ENCODE measurements at regions not wholly inside any gene's neighbourhood (a gene's known extent, or its start where the extent isn't known, plus 50 kb on each side); places are given as distances from the start of the nearest gene placed in this dataset.
A peak's percentile ranks its signal among the peaks of the same experiment; 100 is the strongest.

GRCh38 chr1:239322369-239322768 is 64.0 kb upstream of the CHRM3 start:
- no peak for ATAC-seq

GRCh38 chr1:239321877-239322276 is 64.5 kb upstream of the CHRM3 start:
- DNase-seq (ENCODE audit: low spot score) = no peak
- no peak for ATAC-seq

More at GRCh38 chr1:239322369-239322768, 64.0 kb upstream of the CHRM3 start:
- no peak for DNase-seq (ENCODE audit: low spot score)

- DNase-seq (ENCODE audit: low spot score) (no peak), ATAC-seq (no peak)
Observed at GRCh38 chr1:239317948-239318347, 68.4 kb upstream of the CHRM3 start.

- DNase-seq (ENCODE audit: low spot score) (no peak), ATAC-seq (peak; percentile 95)
Observed at GRCh38 chr1:239315631-239316217, 70.6 kb upstream of the CHRM3 start.

GRCh38 chr1:239311331-239311730 is 75.0 kb upstream of the CHRM3 start:
- no peak for DNase-seq (ENCODE audit: low spot score)
- ATAC-seq = no peak

GRCh38 chr1:239308701-239309333 is 77.6 kb upstream of the CHRM3 start:
- peak; percentile 96 for ATAC-seq

GRCh38 chr1:239307886-239308285 is 78.5 kb upstream of the CHRM3 start:
- DNase-seq (ENCODE audit: low spot score) (no peak), ATAC-seq (no peak)

More at GRCh38 chr1:239308701-239309333, 77.6 kb upstream of the CHRM3 start:
- DNase-seq (ENCODE audit: low spot score) = peak; percentile 56

GRCh38 chr1:239306426-239306825 is 79.9 kb upstream of the CHRM3 start:
- no peak for ATAC-seq
- no peak for DNase-seq (ENCODE audit: low spot score)

DNA sequence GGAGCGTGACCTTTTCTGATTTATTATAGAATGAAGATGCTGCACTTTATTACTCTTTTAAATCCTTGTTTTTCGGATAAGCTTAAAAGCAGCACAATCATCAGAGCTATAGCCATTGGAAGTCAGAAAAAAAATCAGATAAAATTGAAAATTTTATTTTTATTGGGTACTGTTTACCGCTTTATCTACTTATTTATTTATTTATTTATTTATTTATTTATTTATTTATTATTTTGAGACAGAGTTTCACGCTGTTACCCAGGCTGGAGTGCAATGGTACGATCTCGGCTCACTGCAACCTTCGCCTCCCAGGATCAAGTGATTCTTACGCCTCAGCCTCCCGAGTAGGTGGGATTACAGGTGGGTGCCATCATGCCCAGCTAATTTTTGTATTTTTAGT is 83.1 kb upstream of the CHRM3 start:
- ATAC-seq = no peak

DNA sequence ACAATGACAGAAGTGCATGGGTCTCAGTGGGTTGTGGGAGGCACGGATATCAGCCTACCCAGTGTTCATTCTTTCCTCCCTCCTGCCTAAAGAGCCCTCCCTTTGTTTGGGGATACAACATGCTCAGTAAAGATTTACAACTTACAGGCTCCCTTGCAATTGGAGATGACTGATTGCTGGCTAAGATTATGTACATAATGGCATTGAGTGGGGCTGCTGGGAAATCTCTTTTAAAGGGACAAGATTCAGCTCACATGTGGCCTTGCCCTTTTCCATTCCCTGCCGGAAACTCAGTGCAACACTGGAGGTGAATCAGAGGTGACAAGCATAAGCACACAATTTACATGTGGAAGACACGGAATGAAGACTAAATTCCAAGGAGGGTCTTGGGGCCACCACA is 83.7 kb upstream of the CHRM3 start:
- no peak for DNase-seq (ENCODE audit: low spot score)
- no peak for ATAC-seq

More for the DNA sequence above, 83.1 kb upstream of the CHRM3 start:
- DNase-seq (ENCODE audit: low spot score) = no peak

DNA sequence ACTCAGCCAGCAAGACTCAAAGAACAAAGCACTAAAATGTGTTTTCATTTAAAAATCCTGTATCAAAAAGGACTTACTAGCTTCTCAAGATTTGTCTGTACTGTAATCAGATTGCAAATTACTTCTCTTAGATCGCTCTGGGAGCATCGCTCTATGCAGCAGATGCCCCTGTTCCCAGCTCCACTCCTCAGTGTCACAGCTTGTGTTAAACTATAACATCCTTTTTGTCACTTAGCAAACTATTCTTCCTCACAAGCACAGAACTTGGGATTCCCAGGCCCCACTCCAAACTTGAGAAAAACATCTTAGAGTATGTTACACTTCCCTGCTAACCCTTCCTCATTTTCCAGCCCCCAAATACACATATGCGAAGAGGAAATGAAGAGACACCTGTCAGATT is 85.1 kb upstream of the CHRM3 start:
- ATAC-seq (no peak), DNase-seq (ENCODE audit: low spot score) (no peak)

GRCh38 chr1:239297910-239298309 is 88.5 kb upstream of the CHRM3 start:
- ATAC-seq (no peak), DNase-seq (ENCODE audit: low spot score) (no peak)

DNA sequence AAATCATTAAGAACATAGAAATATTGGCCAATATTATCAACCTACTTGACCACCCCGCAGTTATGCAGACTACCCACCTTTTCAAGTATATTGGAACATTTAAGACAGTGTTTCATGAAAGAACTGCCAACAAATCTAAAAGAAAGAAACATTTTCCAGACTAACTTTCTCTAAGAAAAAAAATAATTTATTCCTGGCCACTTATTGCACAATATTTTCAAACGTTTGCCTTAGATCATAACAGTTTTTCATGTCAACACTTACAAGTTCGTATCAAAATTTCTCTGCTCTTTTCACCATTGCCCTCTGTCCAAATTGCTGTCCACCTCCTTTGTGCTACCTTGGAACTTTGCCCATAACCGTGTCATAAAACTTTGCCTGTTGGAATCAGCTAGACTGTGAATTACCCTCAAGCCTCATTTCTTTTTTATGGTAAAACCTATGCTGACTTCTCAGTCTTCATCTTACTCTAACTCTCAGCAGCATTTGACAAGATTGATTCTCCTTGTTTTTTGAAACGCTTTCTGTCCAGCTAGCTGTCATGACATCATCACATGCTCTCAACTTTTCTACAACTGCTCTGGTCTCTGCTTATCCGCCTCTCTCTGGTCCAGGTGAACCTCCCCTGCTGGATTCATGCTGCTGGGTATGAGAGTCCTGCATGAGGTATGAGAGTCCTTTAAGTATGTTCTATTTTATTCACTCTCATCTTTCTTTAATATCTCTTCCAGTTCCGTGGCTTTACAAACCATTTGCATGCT is 92.8 kb upstream of the CHRM3 start:
- no peak for DNase-seq (ENCODE audit: low spot score)
- ATAC-seq = no peak

GRCh38 chr1:239288820-239289554 is 97.4 kb upstream of the CHRM3 start:
- ATAC-seq (no peak), DNase-seq (ENCODE audit: low spot score) (no peak)

DNA sequence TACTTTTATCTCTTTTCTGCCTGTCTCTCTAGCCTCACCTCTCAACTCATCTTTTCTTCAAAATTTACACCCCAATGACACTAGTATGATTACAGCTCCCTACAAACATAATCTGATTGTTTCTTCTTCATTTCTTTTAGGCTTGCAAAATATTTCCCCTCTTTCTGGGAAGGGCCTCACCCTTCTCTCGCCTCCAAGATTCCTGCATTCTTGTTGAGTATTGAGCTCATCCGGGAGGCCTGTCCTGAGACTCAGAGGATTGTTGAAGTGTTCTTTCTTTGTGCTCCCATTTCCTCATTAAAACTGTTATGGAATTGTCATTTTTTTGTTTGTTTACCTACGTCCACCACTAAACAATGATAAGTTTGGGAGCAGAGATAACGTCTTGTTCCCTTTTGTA is 99.1 kb upstream of the CHRM3 start:
- DNase-seq (ENCODE audit: low spot score) (no peak), ATAC-seq (no peak)

GRCh38 chr1:239283216-239283615 is 103.2 kb upstream of the CHRM3 start:
- ATAC-seq = no peak

GRCh38 chr1:239282411-239282810 is 104.0 kb upstream of the CHRM3 start:
- DNase-seq (ENCODE audit: low spot score) = no peak
- ATAC-seq = no peak

More at GRCh38 chr1:239283216-239283615, 103.2 kb upstream of the CHRM3 start:
- DNase-seq (ENCODE audit: low spot score) = no peak

DNA sequence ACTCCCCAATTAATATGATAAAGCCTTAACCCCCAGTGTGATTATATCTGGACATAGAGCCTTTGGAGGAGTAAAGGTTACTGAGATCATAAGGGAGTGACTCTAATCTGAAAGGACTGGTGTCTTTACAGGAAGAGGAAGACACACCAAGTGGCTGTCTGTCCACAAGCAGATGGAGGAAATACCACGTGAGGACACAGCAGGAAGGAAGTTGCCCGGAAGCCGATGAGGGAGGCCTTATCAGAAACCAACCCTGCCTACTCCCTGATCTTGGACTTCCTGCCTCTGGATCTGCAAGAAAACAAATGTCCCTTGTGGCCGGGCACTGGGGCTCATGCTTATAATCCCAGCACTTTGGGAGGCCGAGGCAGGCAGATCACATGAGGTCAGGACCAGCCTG is 110.3 kb upstream of the CHRM3 start:
- DNase-seq (ENCODE audit: low spot score) (no peak), ATAC-seq (no peak)

DNA sequence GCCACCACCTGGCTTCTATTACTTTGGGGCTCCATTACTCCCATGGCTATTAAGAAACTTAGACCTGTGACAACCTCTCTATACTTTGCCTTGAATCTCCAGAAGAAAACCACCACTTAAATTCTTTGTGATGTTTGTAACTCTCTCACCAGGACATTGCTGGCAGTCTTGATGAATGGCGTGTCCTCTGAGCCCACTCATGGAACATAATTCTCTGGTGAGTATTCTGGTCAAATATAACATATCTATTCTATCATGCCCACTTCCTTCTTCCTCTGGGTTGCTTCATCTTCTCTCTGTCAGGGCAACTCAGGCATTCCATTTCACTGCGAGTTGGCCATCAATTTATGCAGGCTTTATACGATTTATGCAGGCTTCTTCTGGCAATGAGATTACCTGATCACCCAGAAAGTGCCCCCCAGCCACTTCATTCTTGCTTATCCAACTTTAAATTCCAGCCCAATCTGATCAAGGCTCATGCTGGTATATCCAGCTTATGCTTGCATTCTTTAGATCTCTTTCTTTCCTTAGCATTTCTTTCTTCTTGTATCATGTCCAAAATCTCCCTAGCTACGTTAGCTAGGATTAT is 112.0 kb upstream of the CHRM3 start:
- DNase-seq (ENCODE audit: low spot score) = no peak
- no peak for ATAC-seq

- ATAC-seq (no peak), DNase-seq (ENCODE audit: low spot score) (no peak)
Observed at GRCh38 chr1:239270509-239270908, 115.9 kb upstream of the CHRM3 start.

- DNase-seq (ENCODE audit: low spot score) (no peak), ATAC-seq (no peak)
Observed at GRCh38 chr1:239269706-239270105, 116.7 kb upstream of the CHRM3 start.

All from left lobe of liver (tissue), 2 donors.